ENCODE measurements at regions not wholly inside any gene's neighbourhood (a gene's known extent, or its start where the extent isn't known, plus 50 kb on each side); places are given as distances from the start of the nearest gene placed in this dataset.

DNA sequence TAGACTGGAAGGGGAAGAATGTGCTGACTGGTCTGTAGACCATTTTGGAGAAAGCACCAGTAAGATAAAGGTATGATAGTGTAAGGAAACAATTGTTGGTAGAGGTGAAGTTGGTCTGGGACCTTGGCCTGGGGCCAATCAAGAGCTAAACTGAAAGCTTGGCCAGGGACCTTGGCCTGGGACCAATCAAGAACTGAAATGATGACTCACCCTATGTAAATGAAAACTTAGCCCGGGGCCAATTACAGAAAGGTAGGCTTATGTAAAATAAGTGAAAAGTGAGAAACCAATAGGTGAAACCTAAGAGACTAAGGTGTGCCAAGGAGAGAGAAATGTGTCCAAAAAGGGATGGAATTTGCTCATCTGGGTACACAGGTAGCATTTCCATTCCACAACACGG lies 776.0 kb downstream of the C12orf50 start:
- H3K4me3 Mint-ChIP-seq: no peak overlapping the region
- POLR2A ChIA-PET: no interaction called here
- no peaks in the 10 kb centered on the region for H3K36me3 ChIP-seq (ENCODE audit: insufficient read depth, low read length)
- TF ChIP-seq, protein P1, sequence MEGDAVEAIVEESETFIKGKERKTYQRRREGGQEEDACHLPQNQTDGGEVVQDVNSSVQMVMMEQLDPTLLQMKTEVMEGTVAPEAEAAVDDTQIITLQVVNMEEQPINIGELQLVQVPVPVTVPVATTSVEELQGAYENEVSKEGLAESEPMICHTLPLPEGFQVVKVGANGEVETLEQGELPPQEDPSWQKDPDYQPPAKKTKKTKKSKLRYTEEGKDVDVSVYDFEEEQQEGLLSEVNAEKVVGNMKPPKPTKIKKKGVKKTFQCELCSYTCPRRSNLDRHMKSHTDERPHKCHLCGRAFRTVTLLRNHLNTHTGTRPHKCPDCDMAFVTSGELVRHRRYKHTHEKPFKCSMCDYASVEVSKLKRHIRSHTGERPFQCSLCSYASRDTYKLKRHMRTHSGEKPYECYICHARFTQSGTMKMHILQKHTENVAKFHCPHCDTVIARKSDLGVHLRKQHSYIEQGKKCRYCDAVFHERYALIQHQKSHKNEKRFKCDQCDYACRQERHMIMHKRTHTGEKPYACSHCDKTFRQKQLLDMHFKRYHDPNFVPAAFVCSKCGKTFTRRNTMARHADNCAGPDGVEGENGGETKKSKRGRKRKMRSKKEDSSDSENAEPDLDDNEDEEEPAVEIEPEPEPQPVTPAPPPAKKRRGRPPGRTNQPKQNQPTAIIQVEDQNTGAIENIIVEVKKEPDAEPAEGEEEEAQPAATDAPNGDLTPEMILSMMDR (IDR thresholded peaks at IDR 0.05): no peak
- no peaks in the 10 kb centered on the region for H3K27me3 ChIP-seq (ENCODE audit: control insufficient read depth in 1 of 2, insufficient read depth in 2 of 2, low read length in 2 of 2)
- H3K9me3 Mint-ChIP-seq: peaks cover 14% of the 10 kb centered on the region
- peaks cover 0 to 5% of the 10 kb centered on the region in 2 experiments for H3K9me3 ChIP-seq (ENCODE audit: control insufficient read depth in 1 of 2, insufficient read depth in 1 of 2, low read length in 2 of 2)
- intact Hi-C loops (cut with DNase I, micrococcal nuclease): no loop called here
- DNase-seq (no peak), ATAC-seq (ENCODE audit: poor library complexity) (no peak)
- H3K27me3 Mint-ChIP-seq: no peaks in the 10 kb centered on the region
- no peaks in the 10 kb centered on the region for H3K4me1 ChIP-seq (ENCODE audit: insufficient read depth, low read length)
- no peak overlapping the region for H3K4me3 ChIP-seq (ENCODE audit: low read length)
- no peak overlapping the region for H3K27ac ChIP-seq (ENCODE audit: low read depth in 1 of 2, low read length in 2 of 2)
- no peak overlapping the region for H3K27ac Mint-ChIP-seq
- CTCF ChIA-PET: no interaction called here
- H3K36me3 Mint-ChIP-seq (ENCODE audit: low read depth): no peaks in the 10 kb centered on the region
- no peaks in the 10 kb centered on the region for H3K4me1 Mint-ChIP-seq (ENCODE audit: low read depth)

DNA sequence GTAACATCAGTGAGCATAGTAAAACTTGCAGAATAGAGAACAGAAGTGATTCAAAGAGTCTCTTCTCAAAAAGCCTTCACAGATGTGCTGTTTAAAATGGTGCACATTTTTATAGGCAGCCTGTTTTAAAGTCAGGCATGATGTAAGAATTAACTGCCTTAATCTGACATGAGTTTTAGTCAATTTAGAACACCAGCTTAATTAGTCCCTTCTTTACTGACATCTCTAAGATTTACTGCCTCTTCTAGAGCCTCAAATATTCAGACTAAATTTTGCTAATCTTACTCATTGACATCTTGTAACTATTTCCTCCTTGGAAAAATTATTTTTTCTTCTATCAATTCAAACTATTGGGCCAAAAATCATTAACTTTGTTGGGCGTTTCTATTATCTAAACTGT lies 782.5 kb downstream of the C12orf50 start:
- H3K9me3 Mint-ChIP-seq: peaks cover 6% of the 10 kb centered on the region
- H3K4me3 ChIP-seq (ENCODE audit: low read length): no peak overlapping the region
- TF ChIP-seq, protein P1 (IDR thresholded peaks at IDR 0.05): no peak
- ATAC-seq (ENCODE audit: poor library complexity) (no peak), DNase-seq (no peak)
- H3K27ac Mint-ChIP-seq: no peak overlapping the region
- POLR2A ChIA-PET: no interaction called here
- no peaks in the 10 kb centered on the region for H3K36me3 Mint-ChIP-seq (ENCODE audit: low read depth)
- no peaks in the 10 kb centered on the region for H3K4me1 ChIP-seq (ENCODE audit: insufficient read depth, low read length)
- H3K27me3 ChIP-seq (ENCODE audit: control insufficient read depth in 1 of 2, insufficient read depth in 2 of 2, low read length in 2 of 2): no peaks in the 10 kb centered on the region
- no peaks in the 10 kb centered on the region for H3K9me3 ChIP-seq (ENCODE audit: control insufficient read depth in 1 of 2, insufficient read depth in 1 of 2, low read length in 2 of 2)
- H3K27me3 Mint-ChIP-seq: no peaks in the 10 kb centered on the region
- no peaks in the 10 kb centered on the region for H3K4me1 Mint-ChIP-seq (ENCODE audit: low read depth)
- intact Hi-C loops (cut with DNase I, micrococcal nuclease): no loop called here
- H3K36me3 ChIP-seq (ENCODE audit: insufficient read depth, low read length): no peaks in the 10 kb centered on the region
- CTCF ChIA-PET: no interaction called here
- no peak overlapping the region for H3K27ac ChIP-seq (ENCODE audit: low read depth in 1 of 2, low read length in 2 of 2)
- no peak overlapping the region for H3K4me3 Mint-ChIP-seq

DNA sequence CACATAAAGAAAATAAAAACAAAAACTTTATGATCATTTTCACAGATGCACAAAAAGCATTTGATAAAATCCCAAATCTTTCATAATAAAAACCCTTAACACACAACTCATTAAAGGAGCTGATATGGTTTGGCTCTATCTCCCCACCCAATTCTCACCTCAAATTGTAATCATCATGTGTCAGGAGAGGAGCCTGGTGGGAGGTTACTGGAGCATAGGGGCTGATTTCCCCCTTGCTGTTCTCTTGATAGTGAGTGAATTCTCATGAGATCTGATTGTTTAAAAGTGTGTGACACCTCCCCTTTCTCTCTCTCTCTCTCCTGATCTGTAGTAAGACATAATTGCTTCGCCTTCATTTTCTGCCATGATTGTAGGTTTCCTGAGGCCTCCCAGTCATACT lies 790.7 kb downstream of the C12orf50 start:
- no peak for DNase-seq
- Mint-ChIP-seq H3K36me3 (ENCODE audit: low read depth) (no peaks in the 10 kb centered on the region), H3K27ac (no peak overlapping the region), H3K4me1 (ENCODE audit: low read depth) (no peaks in the 10 kb centered on the region), H3K9me3 (peaks cover 6% of the 10 kb centered on the region), H3K27me3 (no peaks in the 10 kb centered on the region), H3K4me3 (no peak overlapping the region)
- H3K9me3 ChIP-seq (ENCODE audit: control insufficient read depth in 1 of 2, insufficient read depth in 1 of 2, low read length in 2 of 2): peaks cover 0 to 11% of the 10 kb centered on the region in 2 experiments
- no peak overlapping the region for H3K4me3 ChIP-seq (ENCODE audit: low read length)
- POLR2A ChIA-PET: no interaction called here
- CTCF ChIA-PET: no interaction called here
- H3K36me3 ChIP-seq (ENCODE audit: insufficient read depth, low read length): no peaks in the 10 kb centered on the region
- H3K4me1 ChIP-seq (ENCODE audit: insufficient read depth, low read length): no peaks in the 10 kb centered on the region
- intact Hi-C loops (cut with DNase I, micrococcal nuclease): no loop called here
- no peaks in the 10 kb centered on the region for H3K27me3 ChIP-seq (ENCODE audit: control insufficient read depth in 1 of 2, insufficient read depth in 2 of 2, low read length in 2 of 2)
- no peak overlapping the region for H3K27ac ChIP-seq (ENCODE audit: low read depth in 1 of 2, low read length in 2 of 2)
- TF ChIP-seq, protein P1 (IDR thresholded peaks at IDR 0.05): no peak
- ATAC-seq (ENCODE audit: poor library complexity): no peak

All from CD4-positive, alpha-beta T cell (primary cell).